GM20000 (cell line): ENCODE measurements at regions not wholly inside any gene's neighbourhood (a gene's known extent, or its start where the extent isn't known, plus 50 kb on each side); places are given as distances from the start of the nearest gene placed in this dataset.
A peak's percentile ranks its signal among the peaks of the same experiment; 100 is the strongest.

Experiments
- DNase-seq: peaks from one replicate; pipeline ENCODE4 v3.0.0; 2012; ENCODE audit warnings: low spot score
- TF ChIP-seq, protein P1 (sequence below): IDR thresholded peaks from 2 replicates; pipeline ENCODE4 v1.5.1; 2012; ENCODE audit warnings: mild to moderate bottlenecking, control low read depth; ENCODE audit errors: extremely low read depth, missing control alignments

DNA sequence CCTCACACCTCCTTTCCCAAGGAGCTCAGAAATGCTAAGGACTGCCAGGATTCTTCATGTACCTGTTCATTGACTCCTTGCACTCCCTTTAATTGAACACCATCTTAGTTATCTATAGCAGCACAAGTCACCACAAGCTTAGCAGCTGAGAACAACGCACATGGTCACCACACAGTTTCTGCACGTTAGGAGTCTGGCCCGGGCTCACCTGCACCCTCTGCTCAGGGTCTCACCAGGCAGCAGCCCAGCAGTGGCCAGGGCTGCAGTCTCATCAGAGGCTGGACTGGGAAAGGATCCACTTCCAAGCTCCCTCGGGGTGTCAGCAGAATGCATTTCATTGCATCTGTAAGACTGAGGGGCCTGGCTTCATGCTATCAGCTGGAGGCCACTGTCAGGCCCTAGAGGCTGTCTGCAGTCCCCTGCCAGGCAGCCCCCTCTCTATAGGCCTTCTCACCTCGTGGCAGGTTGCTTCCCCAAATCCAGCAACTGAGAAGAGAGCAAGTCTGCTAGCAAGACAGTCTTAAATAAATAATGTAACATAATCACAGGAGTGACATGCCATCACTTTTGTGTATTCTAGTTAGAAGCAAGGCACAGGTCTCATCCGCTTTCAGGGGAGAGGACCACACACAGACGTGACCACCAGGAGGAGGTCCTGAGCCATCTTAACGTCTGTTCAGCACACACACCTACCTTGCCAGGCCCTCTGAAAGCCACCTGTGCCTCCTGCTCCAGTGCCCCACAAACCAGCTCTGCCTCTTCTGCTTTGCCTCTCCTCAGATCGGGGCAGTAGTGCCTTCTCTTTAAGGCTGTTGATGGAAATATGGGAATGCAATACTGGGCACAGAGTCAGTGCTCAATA is 165.2 kb upstream of the CST7 start:
- peak; percentile 41 for DNase-seq
- TF ChIP-seq, protein P1, sequence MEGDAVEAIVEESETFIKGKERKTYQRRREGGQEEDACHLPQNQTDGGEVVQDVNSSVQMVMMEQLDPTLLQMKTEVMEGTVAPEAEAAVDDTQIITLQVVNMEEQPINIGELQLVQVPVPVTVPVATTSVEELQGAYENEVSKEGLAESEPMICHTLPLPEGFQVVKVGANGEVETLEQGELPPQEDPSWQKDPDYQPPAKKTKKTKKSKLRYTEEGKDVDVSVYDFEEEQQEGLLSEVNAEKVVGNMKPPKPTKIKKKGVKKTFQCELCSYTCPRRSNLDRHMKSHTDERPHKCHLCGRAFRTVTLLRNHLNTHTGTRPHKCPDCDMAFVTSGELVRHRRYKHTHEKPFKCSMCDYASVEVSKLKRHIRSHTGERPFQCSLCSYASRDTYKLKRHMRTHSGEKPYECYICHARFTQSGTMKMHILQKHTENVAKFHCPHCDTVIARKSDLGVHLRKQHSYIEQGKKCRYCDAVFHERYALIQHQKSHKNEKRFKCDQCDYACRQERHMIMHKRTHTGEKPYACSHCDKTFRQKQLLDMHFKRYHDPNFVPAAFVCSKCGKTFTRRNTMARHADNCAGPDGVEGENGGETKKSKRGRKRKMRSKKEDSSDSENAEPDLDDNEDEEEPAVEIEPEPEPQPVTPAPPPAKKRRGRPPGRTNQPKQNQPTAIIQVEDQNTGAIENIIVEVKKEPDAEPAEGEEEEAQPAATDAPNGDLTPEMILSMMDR = peak; percentile 26

- DNase-seq = no peak
- TF ChIP-seq, protein P1 = no peak
Measured at GRCh38 chr20:24784607-24785006, 164.5 kb upstream of the CST7 start.

- DNase-seq = no peak
- TF ChIP-seq, protein P1 = no peak
Measured at GRCh38 chr20:24785141-24786110, 163.6 kb upstream of the CST7 start.

DNA sequence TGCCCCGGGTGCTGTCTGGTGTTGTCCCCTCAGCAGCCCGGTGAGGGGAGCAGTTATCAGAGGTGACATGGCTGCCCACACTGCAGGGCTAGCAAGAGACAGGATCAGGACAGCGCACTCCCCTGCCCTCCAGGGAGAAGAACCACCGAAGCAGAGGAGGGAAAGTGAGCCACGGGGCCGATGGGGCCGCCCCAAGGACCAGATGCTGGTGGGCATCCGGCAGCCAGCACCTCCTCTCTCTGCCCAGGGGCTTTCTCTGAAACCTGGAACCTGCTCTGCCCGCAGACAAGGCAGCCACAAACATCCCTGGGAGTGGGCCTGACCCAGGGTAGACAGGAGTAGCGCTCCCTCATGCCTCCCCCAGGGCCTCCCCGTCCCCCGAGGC is 163.0 kb upstream of the CST7 start:
- no peak for DNase-seq
- TF ChIP-seq, protein P1 = no peak

GRCh38 chr20:24786646-24787045 is 162.4 kb upstream of the CST7 start:
- TF ChIP-seq, protein P1 = no peak
- DNase-seq = no peak

- no peak for DNase-seq
- TF ChIP-seq, protein P1 = no peak
Measured at GRCh38 chr20:24787071-24787470, 162.0 kb upstream of the CST7 start.

DNA sequence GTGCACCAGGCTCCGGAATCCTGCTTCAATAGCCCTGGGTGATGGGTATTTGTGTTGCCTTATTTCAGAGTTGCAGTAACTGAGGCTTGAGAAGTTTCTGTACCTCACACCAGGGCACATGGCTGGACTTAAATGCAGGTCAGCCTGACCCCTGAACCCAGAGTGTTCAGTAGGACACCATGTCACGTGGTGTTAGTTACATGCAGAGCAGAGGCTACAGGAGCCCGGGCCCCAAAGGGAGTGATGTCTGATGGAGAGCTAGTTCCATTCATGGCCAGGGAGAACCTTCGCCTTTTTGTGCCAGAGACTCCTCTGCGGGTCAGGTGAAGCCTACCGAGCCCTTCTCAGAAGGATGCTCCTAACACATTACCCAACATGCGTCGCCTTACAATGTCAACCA is 161.4 kb upstream of the CST7 start:
- TF ChIP-seq, protein P1 = no peak

More for the DNA sequence above, 161.4 kb upstream of the CST7 start:
- DNase-seq = no peak
